ENCODE measurements at regions not wholly inside any gene's neighbourhood (a gene's known extent, or its start where the extent isn't known, plus 50 kb on each side); places are given as distances from the start of the nearest gene placed in this dataset.

DNA sequence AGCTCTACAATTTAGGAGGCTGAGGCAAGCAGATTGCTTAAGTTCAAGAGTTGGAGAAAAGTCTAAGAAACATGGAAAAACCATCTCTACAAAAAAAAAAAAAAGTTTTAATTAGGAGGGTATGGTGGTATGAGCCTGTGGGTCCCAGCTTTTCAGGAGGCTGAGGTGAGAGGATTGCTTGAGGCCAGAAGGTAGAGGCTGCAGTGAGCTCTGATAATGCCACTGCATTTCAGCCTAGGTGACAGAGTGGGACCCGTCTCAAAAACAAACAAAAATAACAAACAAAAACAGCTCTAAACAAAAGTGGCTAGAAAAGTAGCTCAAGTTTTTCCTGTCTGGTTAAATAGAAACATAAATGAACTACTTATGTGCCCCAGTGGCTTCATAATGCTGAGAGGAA is 2133.6 kb upstream of the DEFB115 start:
- TF ChIP-seq, protein P1, sequence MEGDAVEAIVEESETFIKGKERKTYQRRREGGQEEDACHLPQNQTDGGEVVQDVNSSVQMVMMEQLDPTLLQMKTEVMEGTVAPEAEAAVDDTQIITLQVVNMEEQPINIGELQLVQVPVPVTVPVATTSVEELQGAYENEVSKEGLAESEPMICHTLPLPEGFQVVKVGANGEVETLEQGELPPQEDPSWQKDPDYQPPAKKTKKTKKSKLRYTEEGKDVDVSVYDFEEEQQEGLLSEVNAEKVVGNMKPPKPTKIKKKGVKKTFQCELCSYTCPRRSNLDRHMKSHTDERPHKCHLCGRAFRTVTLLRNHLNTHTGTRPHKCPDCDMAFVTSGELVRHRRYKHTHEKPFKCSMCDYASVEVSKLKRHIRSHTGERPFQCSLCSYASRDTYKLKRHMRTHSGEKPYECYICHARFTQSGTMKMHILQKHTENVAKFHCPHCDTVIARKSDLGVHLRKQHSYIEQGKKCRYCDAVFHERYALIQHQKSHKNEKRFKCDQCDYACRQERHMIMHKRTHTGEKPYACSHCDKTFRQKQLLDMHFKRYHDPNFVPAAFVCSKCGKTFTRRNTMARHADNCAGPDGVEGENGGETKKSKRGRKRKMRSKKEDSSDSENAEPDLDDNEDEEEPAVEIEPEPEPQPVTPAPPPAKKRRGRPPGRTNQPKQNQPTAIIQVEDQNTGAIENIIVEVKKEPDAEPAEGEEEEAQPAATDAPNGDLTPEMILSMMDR (IDR thresholded peaks at IDR 0.05; ENCODE audit: insufficient read depth, low read depth, low read length, missing control alignments) = no peak
- H3K4me3 ChIP-seq (ENCODE audit: low read length) = no peak overlapping the region
- no peak for DNase-seq (ENCODE audit: low read depth)

All from epithelial cell of esophagus (primary cell).